ENCODE measurements at regions not wholly inside any gene's neighbourhood (a gene's known extent, or its start where the extent isn't known, plus 50 kb on each side); places are given as distances from the start of the nearest gene placed in this dataset.

- BruUV-seq (replicated peaks) = no TSS peak
- ChIA-PET POLR2A (no interaction called here), RAD21 (ENCODE audit: low non-redundant PET in 1 of 2, low total read pairs in 2 of 2, uncharacterized antibody in 2 of 2, unreplicated experiment in 2 of 2) (no interaction called here), CTCF (no interaction called here)
- Histone ChIP-seq H3K4me3 (replicated peaks in 1 of 2; ENCODE audit: low read depth in 1 of 2, low read length in 2 of 2) (no peak overlapping the region), H3K27ac (ENCODE audit: low read depth, low read length) (no peak overlapping the region), H3K4me1 (ENCODE audit: control insufficient read depth in 1 of 2, insufficient read depth in 2 of 2, low read length in 2 of 2) (no peaks in the 10 kb centered on the region), H3K79me2 (ENCODE audit: insufficient read depth, low read length) (no peaks in the 10 kb centered on the region), H3K9ac (ENCODE audit: low read length) (no peak overlapping the region), H2AFZ (ENCODE audit: low read depth, low read length, poor library complexity, severe bottlenecking) (no peak overlapping the region), H4K20me1 (ENCODE audit: insufficient read depth) (no peaks in the 10 kb centered on the region), H3K9me3 (ENCODE audit: control insufficient read depth in 1 of 2, insufficient read depth in 1 of 2, low read depth in 1 of 2, low read length in 2 of 2) (no peaks in the 10 kb centered on the region), H3K36me3 (ENCODE audit: control insufficient read depth in 1 of 2, insufficient read depth in 2 of 2, low read length in 2 of 2) (no peaks in the 10 kb centered on the region), H3K9me2 (ENCODE audit: insufficient read depth) (no peaks in the 10 kb centered on the region), H3K27me3 (ENCODE audit: insufficient read depth, low read length) (no peaks in the 10 kb centered on the region), H3K4me2 (ENCODE audit: low read length) (no peak overlapping the region)
- TF ChIP-seq FOSL1 (IDR thresholded peaks at IDR 0.05; ENCODE audit: low read depth) = no peak
- TF ChIP-seq SP1 (IDR thresholded peaks at IDR 0.05; ENCODE audit: low read depth) = no peak
- no peak for TF ChIP-seq RAD21 (IDR thresholded peaks at IDR 0.05; ENCODE audit: low read depth)
- TF ChIP-seq YY1 (IDR thresholded peaks at IDR 0.05; ENCODE audit: extremely low read depth, insufficient replicate concordance, low read depth, low read length) = no peak
- TF ChIP-seq, protein P1, sequence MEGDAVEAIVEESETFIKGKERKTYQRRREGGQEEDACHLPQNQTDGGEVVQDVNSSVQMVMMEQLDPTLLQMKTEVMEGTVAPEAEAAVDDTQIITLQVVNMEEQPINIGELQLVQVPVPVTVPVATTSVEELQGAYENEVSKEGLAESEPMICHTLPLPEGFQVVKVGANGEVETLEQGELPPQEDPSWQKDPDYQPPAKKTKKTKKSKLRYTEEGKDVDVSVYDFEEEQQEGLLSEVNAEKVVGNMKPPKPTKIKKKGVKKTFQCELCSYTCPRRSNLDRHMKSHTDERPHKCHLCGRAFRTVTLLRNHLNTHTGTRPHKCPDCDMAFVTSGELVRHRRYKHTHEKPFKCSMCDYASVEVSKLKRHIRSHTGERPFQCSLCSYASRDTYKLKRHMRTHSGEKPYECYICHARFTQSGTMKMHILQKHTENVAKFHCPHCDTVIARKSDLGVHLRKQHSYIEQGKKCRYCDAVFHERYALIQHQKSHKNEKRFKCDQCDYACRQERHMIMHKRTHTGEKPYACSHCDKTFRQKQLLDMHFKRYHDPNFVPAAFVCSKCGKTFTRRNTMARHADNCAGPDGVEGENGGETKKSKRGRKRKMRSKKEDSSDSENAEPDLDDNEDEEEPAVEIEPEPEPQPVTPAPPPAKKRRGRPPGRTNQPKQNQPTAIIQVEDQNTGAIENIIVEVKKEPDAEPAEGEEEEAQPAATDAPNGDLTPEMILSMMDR (IDR thresholded peaks at IDR 0.05 in 2 of 3, conservative IDR thresholded peaks at IDR 0.05 in 1 of 3; ENCODE audit: borderline replicate concordance in 1 of 3, insufficient read depth in 1 of 3, low read depth in 2 of 3, low read length in 2 of 3) = no peak
- no peak for TF ChIP-seq EGR1 (IDR thresholded peaks at IDR 0.05; ENCODE audit: low read depth)
- TF ChIP-seq CBX3 (IDR thresholded peaks at IDR 0.05; ENCODE audit: low read depth) = no peak
- TF ChIP-seq, protein P2, sequence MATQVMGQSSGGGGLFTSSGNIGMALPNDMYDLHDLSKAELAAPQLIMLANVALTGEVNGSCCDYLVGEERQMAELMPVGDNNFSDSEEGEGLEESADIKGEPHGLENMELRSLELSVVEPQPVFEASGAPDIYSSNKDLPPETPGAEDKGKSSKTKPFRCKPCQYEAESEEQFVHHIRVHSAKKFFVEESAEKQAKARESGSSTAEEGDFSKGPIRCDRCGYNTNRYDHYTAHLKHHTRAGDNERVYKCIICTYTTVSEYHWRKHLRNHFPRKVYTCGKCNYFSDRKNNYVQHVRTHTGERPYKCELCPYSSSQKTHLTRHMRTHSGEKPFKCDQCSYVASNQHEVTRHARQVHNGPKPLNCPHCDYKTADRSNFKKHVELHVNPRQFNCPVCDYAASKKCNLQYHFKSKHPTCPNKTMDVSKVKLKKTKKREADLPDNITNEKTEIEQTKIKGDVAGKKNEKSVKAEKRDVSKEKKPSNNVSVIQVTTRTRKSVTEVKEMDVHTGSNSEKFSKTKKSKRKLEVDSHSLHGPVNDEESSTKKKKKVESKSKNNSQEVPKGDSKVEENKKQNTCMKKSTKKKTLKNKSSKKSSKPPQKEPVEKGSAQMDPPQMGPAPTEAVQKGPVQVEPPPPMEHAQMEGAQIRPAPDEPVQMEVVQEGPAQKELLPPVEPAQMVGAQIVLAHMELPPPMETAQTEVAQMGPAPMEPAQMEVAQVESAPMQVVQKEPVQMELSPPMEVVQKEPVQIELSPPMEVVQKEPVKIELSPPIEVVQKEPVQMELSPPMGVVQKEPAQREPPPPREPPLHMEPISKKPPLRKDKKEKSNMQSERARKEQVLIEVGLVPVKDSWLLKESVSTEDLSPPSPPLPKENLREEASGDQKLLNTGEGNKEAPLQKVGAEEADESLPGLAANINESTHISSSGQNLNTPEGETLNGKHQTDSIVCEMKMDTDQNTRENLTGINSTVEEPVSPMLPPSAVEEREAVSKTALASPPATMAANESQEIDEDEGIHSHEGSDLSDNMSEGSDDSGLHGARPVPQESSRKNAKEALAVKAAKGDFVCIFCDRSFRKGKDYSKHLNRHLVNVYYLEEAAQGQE (IDR thresholded peaks at IDR 0.05; ENCODE audit: low read depth) = no peak
- no peak for TF ChIP-seq ZNF274 (IDR thresholded peaks at IDR 0.05; ENCODE audit: low read depth, low read length)
- TF ChIP-seq SRF (IDR thresholded peaks at IDR 0.05; ENCODE audit: low read depth) = no peak
- no peak for TF ChIP-seq SIN3A (IDR thresholded peaks at IDR 0.05; ENCODE audit: low read depth)
- TF ChIP-seq POLR2AphosphoS5 (IDR thresholded peaks at IDR 0.05; ENCODE audit: low read depth, low read length) = no peak
- TF ChIP-seq JUND (IDR thresholded peaks at IDR 0.05) = no peak
- no peak for TF ChIP-seq ZFX (IDR thresholded peaks at IDR 0.05)
- TF ChIP-seq, protein P3, sequence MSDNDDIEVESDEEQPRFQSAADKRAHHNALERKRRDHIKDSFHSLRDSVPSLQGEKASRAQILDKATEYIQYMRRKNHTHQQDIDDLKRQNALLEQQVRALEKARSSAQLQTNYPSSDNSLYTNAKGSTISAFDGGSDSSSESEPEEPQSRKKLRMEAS (IDR thresholded peaks at IDR 0.05) = no peak
- TF ChIP-seq TCF7L2 (IDR thresholded peaks at IDR 0.05; ENCODE audit: borderline replicate concordance, extremely low read depth, insufficient read depth, insufficient read length) = no peak
- no peak for TF ChIP-seq ELF1 (IDR thresholded peaks at IDR 0.05; ENCODE audit: borderline replicate concordance, low read depth)
- no peak for TF ChIP-seq EZH2phosphoT487 (IDR thresholded peaks at IDR 0.05; ENCODE audit: borderline replicate concordance)
- intact Hi-C loops (cut with micrococcal nuclease) = no loop called here
- no peak for ATAC-seq
- DNase-seq (ENCODE audit: low read depth, low spot score) = no peak
Observed at GRCh38 chr1:119204961-119205357, 64.5 kb upstream of the WARS2 start.

Measured in HCT116 (cell line).